Esophagus squamous epithelium (tissue), 4 donors: ENCODE measurements at regions not wholly inside any gene's neighbourhood (a gene's known extent, or its start where the extent isn't known, plus 50 kb on each side); places are given as distances from the start of the nearest gene placed in this dataset.

Experiments
- CTCF ChIP-seq, 6 experiments: fragments of 450-650 bp in 4 of 6; fragments of 200-600 bp in 2 of 6; sonication (generic) in 2 of 6; IDR thresholded peaks; one replicate each; pipeline ENCODE4 v1.5.1; 2016 to 2019; ENCODE audit warnings: antibody characterized with exemption in 6 of 6, mild to moderate bottlenecking in 4 of 6, moderate library complexity in 4 of 6
- POLR2A ChIP-seq, 4 donors: fragments of 450-650 bp; IDR thresholded peaks; one replicate each; pipeline ENCODE4 v1.6.1; 2017; ENCODE audit warnings: antibody characterized with exemption in 4 of 4, mild to moderate bottlenecking in 4 of 4, moderate library complexity in 3 of 4

GRCh38 chr20:60785301-60785700, 466.8 kb upstream of the CDH4 start:
- no peak for TF ChIP-seq CTCF (IDR thresholded peaks at IDR 0.05)
- TF ChIP-seq POLR2A (IDR thresholded peaks at IDR 0.05) = no peak
